ENCODE measurements at regions not wholly inside any gene's neighbourhood (a gene's known extent, or its start where the extent isn't known, plus 50 kb on each side); places are given as distances from the start of the nearest gene placed in this dataset.

GRCh38 chr2:199136681-199137080, 321.1 kb downstream of the SATB2 start:
- no peak for DNase-seq (ENCODE audit: low spot score)
- in situ Hi-C loops (cut with MboI; ENCODE audit: low sequenced_read_pairs, unreplicated experiment): no loop called here
- TF ChIP-seq CTCF (IDR thresholded peaks at IDR 0.05; ENCODE audit: borderline replicate concordance, control extremely low read depth, extremely low read depth, insufficient read depth, missing control alignments): no peak

- in situ Hi-C loops (cut with MboI; ENCODE audit: low sequenced_read_pairs, unreplicated experiment): no loop called here
- no peak for DNase-seq (ENCODE audit: low spot score)
These were observed 321.5 kb downstream of the SATB2 start for GRCh38 chr2:199136242-199136641.

GRCh38 chr2:199131876-199132275, 325.9 kb downstream of the SATB2 start:
- TF ChIP-seq CTCF (IDR thresholded peaks at IDR 0.05; ENCODE audit: borderline replicate concordance, control extremely low read depth, extremely low read depth, insufficient read depth, missing control alignments): no peak
- DNase-seq (ENCODE audit: low spot score): no peak
- in situ Hi-C loops (cut with MboI; ENCODE audit: low sequenced_read_pairs, unreplicated experiment): no loop called here

More at GRCh38 chr2:199136242-199136641, 321.5 kb downstream of the SATB2 start:
- TF ChIP-seq CTCF (IDR thresholded peaks at IDR 0.05; ENCODE audit: borderline replicate concordance, control extremely low read depth, extremely low read depth, insufficient read depth, missing control alignments): no peak

GRCh38 chr2:199131136-199131655, 326.5 kb downstream of the SATB2 start:
- no peak for TF ChIP-seq CTCF (IDR thresholded peaks at IDR 0.05; ENCODE audit: borderline replicate concordance, control extremely low read depth, extremely low read depth, insufficient read depth, missing control alignments)
- DNase-seq (ENCODE audit: low spot score): no peak
- in situ Hi-C loops (cut with MboI; ENCODE audit: low sequenced_read_pairs, unreplicated experiment): no loop called here

- DNase-seq (ENCODE audit: low spot score): no peak
- TF ChIP-seq CTCF (IDR thresholded peaks at IDR 0.05; ENCODE audit: borderline replicate concordance, control extremely low read depth, extremely low read depth, insufficient read depth, missing control alignments): no peak
- in situ Hi-C loops (cut with MboI; ENCODE audit: low sequenced_read_pairs, unreplicated experiment): no loop called here
These were observed 327.2 kb downstream of the SATB2 start for GRCh38 chr2:199130501-199130900.

GRCh38 chr2:199128476-199129229, 329.1 kb downstream of the SATB2 start:
- no peak for DNase-seq (ENCODE audit: low spot score)
- TF ChIP-seq CTCF (IDR thresholded peaks at IDR 0.05; ENCODE audit: borderline replicate concordance, control extremely low read depth, extremely low read depth, insufficient read depth, missing control alignments): no peak
- in situ Hi-C loops (cut with MboI; ENCODE audit: low sequenced_read_pairs, unreplicated experiment): no loop called here
